HG02970 (cell line): ENCODE measurements at regions not wholly inside any gene's neighbourhood (a gene's known extent, or its start where the extent isn't known, plus 50 kb on each side); places are given as distances from the start of the nearest gene placed in this dataset.

Experiments used
- ATAC-seq: cut with Tn5 transposase; IDR thresholded peaks from one replicate; pipeline ENCODE4 v1.9.1; 2021; ENCODE audit warnings: mild to moderate bottlenecking, moderate library complexity, moderate number of reproducible peaks; ENCODE audit not compliant: unreplicated experiment, low FRiP score

GRCh38 chr7:42761486-42761885, 150.4 kb downstream of the C7orf25 start:
- ATAC-seq = no peak

- no peak for ATAC-seq
Observed at GRCh38 chr7:42758124-42758523, 153.7 kb downstream of the C7orf25 start.

GRCh38 chr7:42756841-42757240, 155.0 kb downstream of the C7orf25 start:
- no peak for ATAC-seq

GRCh38 chr7:42753811-42754363, 158.0 kb downstream of the C7orf25 start:
- no peak for ATAC-seq

GRCh38 chr7:42753367-42753766, 158.5 kb downstream of the C7orf25 start:
- no peak for ATAC-seq

GRCh38 chr7:42750172-42750571, 161.7 kb downstream of the C7orf25 start:
- no peak for ATAC-seq

- no peak for ATAC-seq
Observed at GRCh38 chr7:42747044-42747443, 164.8 kb downstream of the C7orf25 start.

GRCh38 chr7:42746214-42746613, 165.7 kb downstream of the C7orf25 start:
- ATAC-seq = no peak

- ATAC-seq = no peak
Observed at GRCh38 chr7:42745357-42746059, 166.4 kb downstream of the C7orf25 start.

- no peak for ATAC-seq
Observed at GRCh38 chr7:42744746-42745145, 167.1 kb downstream of the C7orf25 start.

- ATAC-seq = no peak
Observed at GRCh38 chr7:42743077-42743858, 168.6 kb downstream of the C7orf25 start.

- no peak for ATAC-seq
Observed at GRCh38 chr7:42742318-42742717, 169.6 kb downstream of the C7orf25 start.

- no peak for ATAC-seq
Observed at GRCh38 chr7:42740408-42740807, 171.5 kb downstream of the C7orf25 start.

- ATAC-seq = no peak
Observed at GRCh38 chr7:42739638-42740037, 172.2 kb downstream of the C7orf25 start.

- no peak for ATAC-seq
Observed at GRCh38 chr7:42736931-42737330, 174.9 kb downstream of the C7orf25 start.

GRCh38 chr7:42735081-42735480, 176.8 kb downstream of the C7orf25 start:
- ATAC-seq = no peak

GRCh38 chr7:42734568-42734967, 177.3 kb downstream of the C7orf25 start:
- no peak for ATAC-seq

- no peak for ATAC-seq
Observed at GRCh38 chr7:42733040-42733439, 178.8 kb downstream of the C7orf25 start.

- no peak for ATAC-seq
Observed at GRCh38 chr7:42730586-42730985, 181.3 kb downstream of the C7orf25 start.

- no peak for ATAC-seq
Observed at GRCh38 chr7:42729053-42729765, 182.7 kb downstream of the C7orf25 start.

GRCh38 chr7:42727451-42727850, 184.4 kb downstream of the C7orf25 start:
- ATAC-seq = no peak
